GM19438 (cell line): ENCODE measurements at regions not wholly inside any gene's neighbourhood (a gene's known extent, or its start where the extent isn't known, plus 50 kb on each side); places are given as distances from the start of the nearest gene placed in this dataset.
"Not testable (repeated sequence)": the region's sequence is repeated elsewhere in the genome, so short reads cannot be mapped to it uniquely, and the experiment has no call there.

Experiments used
- ATAC-seq: cut with Tn5 transposase; IDR thresholded peaks from one replicate; pipeline ENCODE4 v1.9.1; 2021; ENCODE audit warnings: low read depth; ENCODE audit not compliant: unreplicated experiment

DNA sequence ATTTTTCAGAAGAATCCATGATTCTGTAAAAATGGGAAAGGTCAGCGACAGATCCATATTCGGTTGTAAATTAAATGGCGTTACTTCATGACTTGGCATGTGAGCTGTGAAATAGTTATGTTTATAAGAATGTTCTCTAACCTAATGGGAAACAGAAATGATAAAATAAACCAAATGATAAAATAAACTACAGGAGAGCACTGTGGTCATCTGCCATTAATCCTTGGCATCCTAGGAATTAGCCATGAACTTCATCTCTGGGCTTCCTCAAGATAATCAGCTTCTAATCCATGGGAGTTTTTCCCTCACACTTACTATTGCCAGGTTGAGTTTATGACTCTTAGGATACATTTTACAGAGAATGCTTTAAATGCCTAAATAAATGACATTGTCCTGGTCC lies 94.6 kb upstream of the SLC30A5 start:
- ATAC-seq, result no peak

DNA sequence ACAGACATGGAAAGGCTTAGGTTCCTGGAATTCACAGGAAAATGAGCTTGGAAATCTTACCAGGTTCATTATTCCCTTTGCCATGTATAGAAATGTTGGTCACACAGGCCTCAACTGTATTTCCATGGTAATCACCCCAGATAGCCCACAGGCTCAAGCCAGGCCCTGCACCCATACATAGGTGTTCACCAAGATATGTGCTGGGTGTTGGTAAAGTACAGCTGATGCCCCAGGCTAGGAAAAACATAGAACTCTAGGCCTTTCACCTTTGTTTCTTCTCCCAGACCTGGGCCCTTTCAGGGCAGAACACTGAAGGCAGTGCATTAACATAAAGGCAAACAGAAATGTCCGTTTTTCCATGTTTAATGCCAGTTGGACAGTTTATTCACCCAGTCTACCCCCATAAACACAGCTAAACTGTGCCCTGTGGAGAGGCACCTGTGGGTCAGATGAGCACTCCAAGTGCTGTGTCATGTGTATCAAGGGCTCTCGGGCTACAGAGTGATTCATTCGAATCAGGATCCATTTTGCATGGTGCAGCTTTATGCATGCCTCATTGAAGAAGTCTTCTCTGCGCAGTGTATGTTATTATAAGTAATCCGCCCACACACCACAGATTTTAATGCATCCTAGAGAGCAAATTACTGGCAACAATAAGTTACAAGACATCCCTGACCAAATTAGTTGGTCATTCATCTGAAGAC lies 93.4 kb upstream of the SLC30A5 start:
- no peak for ATAC-seq

DNA sequence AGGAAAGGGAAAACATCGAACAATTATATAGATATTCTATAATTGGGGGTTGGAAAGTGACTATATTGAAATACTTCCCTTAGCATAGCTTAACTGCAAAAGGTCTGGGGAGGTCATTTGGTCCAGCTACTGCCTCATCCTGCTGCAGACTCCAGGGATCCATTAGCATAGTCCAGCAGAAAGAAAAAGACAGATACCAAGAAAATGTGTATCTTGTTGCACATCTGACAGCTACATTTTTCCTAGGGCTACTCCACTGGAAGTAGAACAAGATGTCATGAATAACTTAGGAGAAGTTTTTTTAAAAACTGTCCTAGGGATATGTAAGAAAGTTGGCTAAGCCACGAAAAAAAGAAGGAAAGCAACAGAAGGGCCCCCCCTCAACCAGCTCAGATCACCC lies 92.9 kb upstream of the SLC30A5 start:
- ATAC-seq, result no peak

DNA sequence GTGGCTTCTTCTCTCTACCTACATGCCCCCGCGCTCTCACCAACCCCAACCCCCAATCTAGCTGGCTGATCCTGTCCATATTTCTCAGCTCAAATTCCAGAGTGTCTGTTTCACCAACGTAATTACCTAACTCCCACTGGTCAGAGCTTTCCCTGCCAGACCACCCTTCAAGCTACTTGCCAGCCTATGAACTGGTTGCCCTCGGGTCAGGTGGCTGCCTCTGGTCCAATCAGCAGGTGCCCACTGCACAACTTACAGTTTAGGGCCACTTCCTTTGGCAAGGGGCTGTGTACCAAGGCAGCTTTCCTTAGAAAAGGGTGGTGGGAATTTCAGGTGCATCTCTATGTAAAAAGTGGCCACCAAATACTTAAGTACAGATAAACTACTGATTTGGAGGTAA lies 92.2 kb upstream of the SLC30A5 start:
- ATAC-seq, result no peak

DNA sequence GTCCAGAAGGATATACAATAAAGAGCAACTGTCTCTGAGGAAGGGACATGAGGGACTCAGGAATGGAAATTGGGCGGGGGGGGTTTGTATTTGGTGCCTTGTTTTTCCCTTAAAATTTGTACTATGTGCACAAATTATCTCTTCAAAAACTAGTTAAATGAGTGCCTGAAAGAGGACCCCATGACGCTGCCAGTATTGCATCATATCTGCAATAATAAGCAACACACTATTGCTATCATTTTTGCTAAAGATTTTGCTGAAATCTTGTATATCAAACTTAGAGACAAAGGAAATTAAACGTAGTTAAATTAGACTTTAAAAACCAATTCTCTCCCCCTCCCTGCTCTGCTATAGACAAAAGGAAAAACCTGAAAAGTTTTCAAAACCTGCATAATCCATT lies 89.7 kb upstream of the SLC30A5 start:
- ATAC-seq, result no peak

DNA sequence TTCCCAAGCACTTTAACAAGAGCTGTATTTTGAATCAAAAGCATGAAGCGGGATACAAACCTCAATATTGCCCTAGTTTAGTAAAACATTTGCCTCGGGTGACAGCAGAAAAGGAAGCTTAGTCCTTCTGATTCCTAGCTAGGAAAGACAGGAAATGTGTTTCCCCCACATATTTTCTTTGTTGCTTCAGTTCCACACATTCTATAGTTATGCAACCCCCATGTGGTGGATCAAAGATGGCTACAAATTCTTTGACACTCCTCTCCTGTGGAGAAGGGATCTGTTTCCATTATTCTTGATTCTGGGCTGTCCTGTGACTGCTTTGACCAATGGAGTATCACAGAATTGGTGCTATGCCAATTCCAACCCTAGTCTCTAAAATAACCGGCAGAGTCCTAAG lies 89.1 kb upstream of the SLC30A5 start:
- no peak for ATAC-seq

DNA sequence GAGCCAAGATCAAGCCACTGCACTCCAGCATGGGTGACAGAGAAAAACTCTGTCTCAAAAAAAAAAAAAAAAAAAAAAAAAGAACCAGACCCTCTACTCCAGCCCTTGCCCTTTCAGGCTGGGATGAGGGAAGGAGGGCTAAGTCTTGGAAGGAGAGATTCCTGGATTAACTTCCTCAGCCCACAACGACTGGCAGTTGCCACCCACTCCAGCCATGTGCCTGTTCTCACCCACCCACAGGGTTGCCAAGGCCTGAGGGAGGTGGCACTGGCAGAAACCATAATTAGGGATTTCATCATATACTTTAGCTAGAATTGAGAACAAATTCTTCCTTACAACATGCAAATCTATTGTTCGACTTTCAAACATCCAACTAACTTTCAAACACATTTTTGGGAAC lies 87.8 kb upstream of the SLC30A5 start:
- ATAC-seq, result no peak

DNA sequence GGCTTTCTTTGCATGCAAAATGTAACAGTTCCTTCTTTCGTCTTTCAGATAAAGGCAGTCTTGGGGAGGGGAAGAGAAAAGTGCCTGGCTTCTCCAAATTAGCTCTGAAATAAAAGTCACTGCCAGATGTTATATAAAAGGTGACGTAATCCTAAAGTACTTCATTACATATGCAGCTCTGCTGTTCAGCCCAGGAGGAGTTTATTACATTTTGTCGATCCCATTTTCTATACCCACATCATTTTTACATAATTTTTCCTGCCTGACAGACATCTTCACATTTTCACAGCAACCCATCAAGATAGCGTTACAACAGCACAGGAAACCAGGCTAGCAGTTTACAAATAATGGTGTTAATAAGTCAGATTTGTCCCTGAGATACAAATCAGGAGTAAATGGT lies 86.7 kb upstream of the SLC30A5 start:
- ATAC-seq, result no peak

DNA sequence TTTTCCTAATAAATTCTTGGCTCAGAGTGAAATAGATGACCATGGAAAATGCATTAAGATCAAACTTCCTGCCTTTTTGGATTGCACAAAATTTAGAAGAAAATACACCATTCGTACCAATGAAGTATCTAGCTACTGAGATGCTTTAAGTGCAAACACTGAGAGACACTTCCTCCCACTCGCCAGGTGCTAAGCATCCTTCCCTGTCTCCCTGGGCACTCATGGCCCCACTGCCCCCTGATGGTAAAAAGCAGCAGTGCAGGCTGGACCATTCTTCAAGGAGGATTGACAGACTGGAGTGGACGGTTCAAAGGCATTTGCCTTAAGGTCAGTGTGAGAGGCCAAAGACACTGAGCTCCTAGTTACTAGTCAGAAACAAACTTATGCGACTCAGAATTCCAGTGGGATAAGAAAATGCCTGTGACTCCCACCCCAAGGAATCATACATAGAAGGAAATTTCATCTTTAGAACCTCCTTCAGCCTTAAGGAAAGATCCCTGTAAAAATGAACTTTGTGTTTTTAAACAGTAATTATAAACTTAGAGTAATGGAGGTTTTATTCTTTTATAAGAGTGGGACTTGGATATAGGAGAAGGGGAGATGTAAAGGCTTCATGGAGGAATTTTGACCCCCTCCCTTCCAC lies 86.0 kb upstream of the SLC30A5 start:
- ATAC-seq, result peak; percentile 95

DNA sequence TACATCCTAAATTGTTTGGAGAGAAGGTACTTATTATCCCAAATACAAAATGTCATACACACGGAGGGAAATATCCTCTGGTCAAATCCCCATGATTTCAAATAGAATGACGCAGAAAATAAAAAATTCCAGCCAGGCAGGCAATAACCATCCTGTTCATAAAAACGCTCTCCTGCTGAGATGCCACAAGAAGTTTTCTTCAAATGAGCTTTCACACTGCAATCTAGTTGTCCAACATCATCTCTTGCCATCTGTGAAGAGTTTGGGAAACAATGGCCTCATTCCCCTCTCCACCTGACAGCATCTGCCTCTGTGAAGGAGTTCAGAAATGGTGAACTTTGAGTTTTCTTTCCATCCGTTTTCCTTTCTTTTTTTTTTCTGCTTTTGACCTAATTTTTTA lies 83.3 kb upstream of the SLC30A5 start:
- ATAC-seq, result no peak

DNA sequence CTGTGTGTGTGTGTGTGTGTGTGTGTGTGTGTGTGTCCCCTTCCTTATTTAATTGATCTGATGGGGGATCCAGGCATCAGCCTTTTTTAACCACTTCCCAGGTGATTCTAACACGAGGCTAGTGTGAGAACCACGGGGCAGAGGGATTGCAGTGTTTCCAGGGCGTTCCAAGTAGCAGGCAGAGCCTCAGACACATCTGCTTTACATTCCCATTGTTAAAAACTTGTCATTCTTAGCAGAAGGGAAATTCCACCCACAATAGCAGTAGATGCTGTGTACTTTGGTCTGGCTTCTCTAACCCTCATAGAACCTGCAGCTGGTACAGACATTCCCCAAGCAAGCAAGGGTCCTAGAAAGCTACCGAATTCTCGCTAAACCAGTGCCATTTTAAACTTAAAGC lies 81.9 kb upstream of the SLC30A5 start:
- no peak for ATAC-seq

DNA sequence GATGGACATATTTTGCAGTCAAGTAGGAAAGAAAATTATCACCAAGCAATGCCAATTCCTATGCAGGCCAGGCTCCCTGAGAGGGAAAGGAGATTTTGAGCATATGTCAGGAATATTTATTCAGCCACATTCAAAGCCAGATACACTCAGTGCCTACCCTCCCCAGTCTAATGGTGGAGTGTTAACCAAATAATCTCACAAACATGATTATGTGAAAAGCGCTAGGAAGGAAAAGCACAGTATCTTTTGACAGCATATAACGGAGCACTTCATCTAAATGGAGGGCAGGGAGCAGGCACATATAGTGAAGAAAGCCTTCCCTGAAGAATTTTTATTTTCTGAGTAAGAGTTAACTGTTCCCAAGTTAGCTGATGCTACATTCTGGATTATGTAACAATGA lies 80.3 kb upstream of the SLC30A5 start:
- no peak for ATAC-seq

DNA sequence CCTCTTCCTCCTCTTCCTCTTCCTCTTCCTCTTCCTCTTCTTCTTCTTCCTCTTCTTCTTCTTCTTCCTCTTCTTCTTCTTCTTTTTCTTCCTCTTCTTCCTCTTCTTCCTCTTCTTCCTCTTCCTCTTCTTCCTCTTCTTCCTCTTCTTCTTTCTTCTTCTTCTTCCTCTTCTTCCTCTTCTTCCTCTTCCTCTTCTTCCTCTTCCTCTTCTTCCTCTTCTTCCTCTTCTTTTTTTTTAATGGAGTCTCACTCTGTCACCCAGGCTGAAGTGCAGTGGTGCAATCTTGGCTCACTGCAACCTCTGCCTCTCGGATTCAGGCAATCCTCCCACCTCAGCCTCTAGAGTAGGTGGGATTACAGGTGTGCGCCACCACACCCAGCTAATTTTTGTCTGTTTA lies 79.8 kb upstream of the SLC30A5 start:
- not testable (repeated sequence) for ATAC-seq

DNA sequence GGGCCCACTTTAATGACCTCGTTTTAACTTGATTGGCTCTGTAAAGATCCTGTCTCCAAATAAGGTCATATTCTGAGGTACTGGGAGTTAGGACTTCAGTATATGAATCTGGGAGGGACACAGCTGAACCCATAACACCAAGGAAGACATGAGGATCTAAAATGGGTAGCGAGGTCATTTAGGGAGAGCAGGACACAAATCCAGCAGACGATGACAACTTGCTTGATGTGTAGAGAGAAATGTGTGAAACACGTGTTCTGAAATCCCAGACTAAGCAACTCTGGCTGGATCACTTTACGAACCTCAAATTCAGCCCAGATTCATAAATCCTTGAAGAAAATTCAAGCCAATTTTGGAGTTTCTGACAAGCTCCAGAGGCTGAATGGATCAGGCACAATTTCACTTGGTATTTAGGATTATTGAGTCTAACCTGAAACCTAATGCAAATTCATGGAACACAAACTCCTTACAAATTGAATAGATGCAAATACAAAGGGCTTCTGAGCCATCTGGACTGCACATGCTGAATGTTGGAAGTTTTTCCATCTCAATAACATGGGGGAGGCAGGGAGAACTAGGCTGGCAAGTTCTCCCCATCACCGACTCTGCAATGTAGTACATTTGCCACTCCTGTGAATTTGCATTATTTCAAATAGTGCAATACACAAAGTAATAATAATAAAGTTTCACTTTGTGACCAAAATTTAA lies 74.0 kb upstream of the SLC30A5 start:
- no peak for ATAC-seq

DNA sequence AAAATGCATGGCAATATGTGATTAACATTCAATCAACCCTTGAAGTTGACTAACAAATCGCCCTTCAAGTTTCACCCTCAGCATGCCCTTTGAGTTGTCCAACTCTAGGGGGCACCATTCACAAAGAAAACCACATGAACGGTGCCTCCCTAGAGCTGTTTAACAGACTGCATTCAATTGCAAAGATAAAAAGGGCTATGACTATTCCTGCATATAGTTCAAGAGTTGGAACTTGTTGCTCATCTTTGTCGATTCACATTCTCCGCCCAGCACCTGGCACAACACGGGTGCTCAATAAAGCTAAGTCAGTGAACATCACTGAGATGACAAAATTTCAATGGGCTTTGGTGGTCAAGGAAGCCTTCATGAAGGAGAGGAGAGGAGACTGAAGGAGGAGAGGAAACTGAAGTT lies 69.6 kb upstream of the SLC30A5 start:
- no peak for ATAC-seq

DNA sequence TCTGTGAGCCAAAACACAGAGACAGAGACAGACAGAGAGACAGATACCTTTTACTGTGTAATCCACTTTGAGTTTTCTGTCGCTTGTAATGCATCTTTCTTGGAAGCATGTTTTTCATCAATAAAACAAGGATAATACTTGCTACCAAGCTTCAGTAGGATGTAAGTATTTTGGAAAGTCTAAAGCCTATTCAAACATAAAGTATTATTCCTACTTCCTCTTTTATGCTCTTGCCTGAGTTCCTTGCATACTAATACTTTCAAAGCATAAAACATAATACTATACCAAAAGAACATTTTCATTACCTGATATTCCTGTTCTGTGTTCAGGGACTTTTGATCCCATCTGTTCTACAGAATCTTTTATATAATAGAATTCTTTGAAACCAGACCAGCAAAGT lies 64.5 kb upstream of the SLC30A5 start:
- ATAC-seq, result no peak

DNA sequence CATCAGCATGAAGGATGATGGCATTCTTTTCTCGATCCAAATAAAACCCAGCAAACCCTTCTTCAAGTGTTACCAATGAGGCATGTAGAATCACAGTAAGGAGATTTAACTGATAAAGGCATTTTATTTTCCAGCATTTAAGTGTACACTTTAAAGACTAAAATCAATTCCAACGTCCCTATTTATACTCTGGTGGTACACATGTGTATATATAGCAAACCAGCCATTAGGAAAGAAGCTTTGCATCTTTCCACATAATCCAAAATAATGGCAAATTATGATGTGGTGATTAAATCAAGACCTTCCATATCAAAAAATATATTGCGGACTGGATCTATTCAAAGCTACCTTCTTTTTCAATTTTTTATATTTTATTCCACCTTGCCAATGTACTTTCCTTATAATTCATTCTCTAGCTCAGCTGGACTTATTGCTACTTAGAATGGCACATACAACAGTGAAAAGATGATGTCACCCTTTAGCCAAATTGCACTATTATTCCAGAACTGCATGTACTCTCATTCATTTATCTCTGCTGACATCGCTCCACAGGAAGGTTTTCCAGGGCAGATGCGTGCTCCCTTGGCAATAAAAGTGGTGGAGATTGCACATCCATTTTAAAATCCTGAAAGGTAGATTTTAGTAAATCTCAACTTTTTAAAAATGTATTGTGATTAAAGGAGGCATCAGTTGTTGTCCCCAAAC lies 63.3 kb upstream of the SLC30A5 start:
- no peak for ATAC-seq

DNA sequence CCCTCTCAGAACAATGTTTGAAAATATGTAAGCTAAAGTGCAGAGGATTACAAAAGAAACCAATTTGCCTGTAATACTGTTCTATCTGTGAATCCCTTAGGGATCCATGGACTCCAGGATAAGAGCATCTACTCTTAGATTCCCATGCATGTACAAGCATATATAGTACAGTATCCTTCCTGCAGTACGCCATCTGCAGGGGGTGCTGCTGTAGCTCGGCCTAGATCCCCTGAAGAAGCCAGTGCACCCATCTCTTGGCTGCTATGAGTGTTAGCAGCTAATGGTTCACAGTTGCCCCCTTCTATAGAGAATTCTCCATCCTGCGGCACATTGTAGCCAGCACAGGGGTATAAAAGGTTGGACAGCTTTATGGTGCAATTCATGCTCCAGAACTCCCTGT lies 61.8 kb upstream of the SLC30A5 start:
- ATAC-seq, result no peak

DNA sequence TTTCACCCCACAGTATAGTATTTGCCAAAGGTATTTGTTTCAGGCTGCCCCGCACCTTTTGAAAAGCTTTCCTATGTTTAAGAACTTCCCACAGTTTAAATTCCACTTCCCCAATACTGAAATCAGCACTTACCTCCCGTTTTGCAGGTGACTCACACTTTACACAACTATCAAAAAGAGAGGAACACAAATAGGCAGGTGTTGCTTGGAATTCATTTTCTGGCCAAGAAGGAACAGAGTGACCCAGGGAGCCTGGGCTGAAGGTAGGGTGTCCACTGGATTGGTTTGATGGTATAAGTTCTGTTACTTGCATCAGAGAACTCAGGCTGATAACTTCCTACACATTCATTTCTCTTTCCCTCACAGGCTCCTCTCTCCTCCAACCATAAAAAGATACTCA lies 60.1 kb upstream of the SLC30A5 start:
- ATAC-seq, result no peak

DNA sequence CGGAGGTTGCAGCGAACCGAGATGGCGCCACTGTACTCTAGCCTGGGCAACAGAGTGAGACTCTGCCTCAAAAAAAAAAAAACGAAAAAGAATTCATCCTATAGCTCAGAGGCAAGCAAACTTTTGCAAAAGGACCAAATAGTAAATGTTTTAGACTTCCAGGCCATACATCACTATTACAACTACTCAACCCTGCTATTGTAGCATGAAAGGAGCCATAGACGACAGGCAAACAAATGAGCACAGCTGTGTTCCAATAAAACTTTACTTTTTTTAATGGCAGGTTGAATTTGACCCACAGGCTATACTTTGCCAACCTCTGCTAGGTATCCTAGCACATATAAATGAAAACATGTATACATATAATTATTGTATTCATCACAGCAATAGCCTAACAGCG lies 58.9 kb upstream of the SLC30A5 start:
- ATAC-seq, result no peak

DNA sequence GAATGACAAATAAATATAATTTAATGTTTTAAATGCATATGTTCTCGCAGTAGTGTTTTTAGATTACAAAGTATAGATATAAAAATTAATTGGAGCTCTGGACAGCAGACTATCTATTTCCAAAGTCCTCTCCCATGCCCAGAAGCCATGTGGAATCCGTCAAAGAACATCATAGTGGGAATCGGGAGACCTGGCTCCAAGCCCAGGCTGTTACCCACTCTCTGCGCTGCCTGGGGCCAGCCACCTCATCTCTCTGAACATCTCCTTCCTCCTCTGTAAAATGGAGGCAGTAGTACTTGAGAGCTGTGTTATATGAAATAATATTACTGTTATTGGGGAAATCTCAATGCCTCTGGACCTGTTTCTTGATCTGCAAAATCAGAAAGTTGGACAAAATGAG lies 58.1 kb upstream of the SLC30A5 start:
- no peak for ATAC-seq
